DND-41 (cell line): ENCODE measurements at regions not wholly inside any gene's neighbourhood (a gene's known extent, or its start where the extent isn't known, plus 50 kb on each side); places are given as distances from the start of the nearest gene placed in this dataset.

Experiments used
- CTCF ChIP-seq: IDR thresholded peaks from 2 replicates; pipeline ENCODE4 v1.5.1; 2012; ENCODE audit warnings: borderline replicate concordance, low read length, moderate library complexity, mild to moderate bottlenecking; ENCODE audit not compliant: poor library complexity, severe bottlenecking; ENCODE audit errors: extremely low read depth
- EZH2 ChIP-seq: IDR thresholded peaks from 3 replicates; pipeline ENCODE4 v1.6.1; 2012; ENCODE audit warnings: borderline replicate concordance, low read depth, mild to moderate bottlenecking, moderate library complexity, low read length, inconsistent platforms; ENCODE audit not compliant: severe bottlenecking

DNA sequence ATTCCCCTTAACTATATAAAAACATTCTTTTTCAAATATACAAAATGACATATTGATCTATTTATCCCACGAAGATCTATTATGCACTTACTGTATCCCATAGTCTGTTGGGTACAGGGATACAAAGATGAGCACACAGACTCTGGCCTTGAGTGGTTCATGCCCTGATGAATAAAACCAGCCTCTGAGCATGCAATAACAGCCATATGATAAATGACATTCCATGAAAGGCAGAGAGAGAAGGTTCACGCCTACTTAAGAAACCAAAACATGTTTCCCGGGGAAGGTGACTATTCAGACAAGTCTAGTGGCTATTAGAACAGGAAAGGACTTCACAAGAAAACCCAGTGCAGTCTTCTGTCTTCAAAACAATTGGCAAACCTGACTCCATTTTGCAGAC, 406.2 kb upstream of the BRINP1 start:
- no peak for TF ChIP-seq CTCF
- no peak for TF ChIP-seq EZH2
